ENCODE measurements at regions not wholly inside any gene's neighbourhood (a gene's known extent, or its start where the extent isn't known, plus 50 kb on each side); places are given as distances from the start of the nearest gene placed in this dataset.

GRCh38 chr6:140108167-140108566 lies 733.7 kb upstream of the CITED2 start:
- Histone ChIP-seq H3K9me3 (no peaks in the 10 kb centered on the region), H3K4me1 (no peaks in the 10 kb centered on the region), H3K27me3 (no peaks in the 10 kb centered on the region), H3K27ac (no peak overlapping the region), H3K36me3 (no peaks in the 10 kb centered on the region), H3K4me3 (no peak overlapping the region)
- TF ChIP-seq EP300 (IDR thresholded peaks at IDR 0.05), result no peak
- no peak for TF ChIP-seq POLR2AphosphoS5 (IDR thresholded peaks at IDR 0.05)
- no peak for TF ChIP-seq POLR2A (IDR thresholded peaks at IDR 0.05)
- no peak for TF ChIP-seq CTCF (IDR thresholded peaks at IDR 0.05)
- WGBS, 2 donors (ENCODE audit: low coverage in 1 of 2), result 100% methylated on average over 1 of the region's 1 CpG
- no peak for ATAC-seq

DNA sequence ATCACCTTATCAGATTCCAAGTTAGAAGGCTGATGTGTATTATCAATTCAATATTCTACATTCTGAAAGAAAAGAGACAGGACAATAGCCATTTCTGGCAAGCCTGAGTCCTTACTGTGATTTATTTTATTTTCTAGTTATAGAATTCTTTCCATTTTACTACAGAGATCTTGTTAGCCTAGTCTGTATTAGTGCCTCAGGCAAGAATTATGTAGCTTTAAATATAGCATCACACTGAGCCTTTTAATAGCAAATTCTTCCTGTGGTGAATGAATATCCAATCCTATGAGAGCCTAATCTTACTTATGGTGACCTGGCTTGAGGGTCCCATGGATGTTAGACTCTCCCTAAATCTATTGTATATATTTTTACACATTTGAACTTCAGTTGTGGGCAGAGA lies 732.8 kb upstream of the CITED2 start:
- no peak overlapping the region for H3K27ac ChIP-seq
- H3K36me3 ChIP-seq, result no peaks in the 10 kb centered on the region
- TF ChIP-seq POLR2AphosphoS5 (IDR thresholded peaks at IDR 0.05) (no peak), POLR2A (IDR thresholded peaks at IDR 0.05) (no peak), CTCF (IDR thresholded peaks at IDR 0.05) (no peak), EP300 (IDR thresholded peaks at IDR 0.05) (no peak)
- H3K4me3 ChIP-seq, result no peak overlapping the region
- no peaks in the 10 kb centered on the region for H3K4me1 ChIP-seq
- H3K9me3 ChIP-seq, result no peaks in the 10 kb centered on the region
- ATAC-seq, result no peak
- no peaks in the 10 kb centered on the region for H3K27me3 ChIP-seq

- 68 to 74% methylated on average over 3 to 4 of the region's 6 CpGs for WGBS, 2 donors (ENCODE audit: low coverage in 1 of 2)
- Histone ChIP-seq H3K27ac (no peak overlapping the region), H3K36me3 (no peaks in the 10 kb centered on the region), H3K9me3 (no peaks in the 10 kb centered on the region), H3K27me3 (no peaks in the 10 kb centered on the region), H3K4me3 (no peak overlapping the region), H3K4me1 (no peaks in the 10 kb centered on the region)
- TF ChIP-seq EP300 (IDR thresholded peaks at IDR 0.05) (no peak), CTCF (IDR thresholded peaks at IDR 0.05) (peak in 2 of 4 experiments; percentile 17 to 32), POLR2A (IDR thresholded peaks at IDR 0.05) (no peak), POLR2AphosphoS5 (IDR thresholded peaks at IDR 0.05) (no peak)
- no peak for ATAC-seq
Measured at GRCh38 chr6:140105857-140106256, 731.4 kb upstream of the CITED2 start.

- no peak for ATAC-seq
- no peaks in the 10 kb centered on the region for H3K4me1 ChIP-seq
- no peak overlapping the region for H3K4me3 ChIP-seq
- no peaks in the 10 kb centered on the region for H3K9me3 ChIP-seq
- H3K27me3 ChIP-seq, result no peaks in the 10 kb centered on the region
- 47% methylated on average over 2 to 3 of the region's 3 CpGs for WGBS, 2 donors (ENCODE audit: low coverage in 1 of 2)
- H3K36me3 ChIP-seq, result no peaks in the 10 kb centered on the region
- no peak for TF ChIP-seq POLR2A (IDR thresholded peaks at IDR 0.05)
- no peak for TF ChIP-seq CTCF (IDR thresholded peaks at IDR 0.05)
- H3K27ac ChIP-seq, result no peak overlapping the region
Measured at GRCh38 chr6:140105241-140105640, 730.8 kb upstream of the CITED2 start.

DNA sequence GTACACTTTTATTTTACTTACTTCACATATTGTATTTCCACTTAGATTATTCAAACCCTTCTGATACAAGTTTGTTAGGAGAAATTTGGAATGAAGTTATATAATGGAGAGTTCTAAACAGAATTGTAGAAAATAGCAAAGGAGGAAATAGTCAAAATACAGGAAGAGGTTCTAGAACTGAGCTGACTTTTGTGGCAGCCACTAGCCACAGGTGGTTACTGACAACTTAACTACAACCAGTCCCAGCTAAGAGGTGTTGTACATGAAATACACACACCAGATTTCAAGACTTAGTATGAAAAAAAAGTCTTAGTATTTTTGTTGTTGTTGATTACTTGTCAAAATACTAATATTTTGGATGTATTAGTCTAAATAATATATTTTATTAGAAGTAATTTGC lies 727.4 kb upstream of the CITED2 start:
- no peak overlapping the region for H3K27ac ChIP-seq
- H3K4me3 ChIP-seq, result no peak overlapping the region
- no peaks in the 10 kb centered on the region for H3K27me3 ChIP-seq
- ATAC-seq, result no peak
- no peaks in the 10 kb centered on the region for H3K9me3 ChIP-seq
- TF ChIP-seq CTCF (IDR thresholded peaks at IDR 0.05) (no peak), POLR2A (IDR thresholded peaks at IDR 0.05) (no peak), POLR2AphosphoS5 (IDR thresholded peaks at IDR 0.05) (no peak), EP300 (IDR thresholded peaks at IDR 0.05) (no peak)
- no peaks in the 10 kb centered on the region for H3K36me3 ChIP-seq
- H3K4me1 ChIP-seq, result peaks cover 0 to 11% (median 0%) of the 10 kb centered on the region in 3 donors
